GM19463 (cell line): ENCODE measurements at regions not wholly inside any gene's neighbourhood (a gene's known extent, or its start where the extent isn't known, plus 50 kb on each side); places are given as distances from the start of the nearest gene placed in this dataset.
A peak's percentile ranks its signal among the peaks of the same experiment; 100 is the strongest.

Experiments used
- ATAC-seq: cut with Tn5 transposase; IDR thresholded peaks from one replicate; pipeline ENCODE4 v1.9.1; 2021; ENCODE audit warnings: mild to moderate bottlenecking, moderate library complexity; ENCODE audit not compliant: unreplicated experiment

- ATAC-seq = no peak
Observed at GRCh38 chr2:224325941-224326340, 76.0 kb downstream of the FAM124B start.

GRCh38 chr2:224324604-224325003, 77.3 kb downstream of the FAM124B start:
- no peak for ATAC-seq

- no peak for ATAC-seq
Observed at GRCh38 chr2:224320660-224321059, 81.2 kb downstream of the FAM124B start.

GRCh38 chr2:224319750-224320149, 82.2 kb downstream of the FAM124B start:
- ATAC-seq = no peak

GRCh38 chr2:224312741-224313140, 89.2 kb downstream of the FAM124B start:
- no peak for ATAC-seq

- no peak for ATAC-seq
Observed at GRCh38 chr2:224310943-224311625, 90.8 kb downstream of the FAM124B start.

GRCh38 chr2:224309176-224309575, 92.7 kb downstream of the FAM124B start:
- no peak for ATAC-seq

GRCh38 chr2:224308272-224308911, 93.5 kb downstream of the FAM124B start:
- ATAC-seq = peak; percentile 92

GRCh38 chr2:224302952-224303351, 99.0 kb downstream of the FAM124B start:
- no peak for ATAC-seq

- ATAC-seq = no peak
Observed at GRCh38 chr2:224293976-224294375, 107.9 kb downstream of the FAM124B start.

- no peak for ATAC-seq
Observed at GRCh38 chr2:224287531-224287930, 114.4 kb downstream of the FAM124B start.

GRCh38 chr2:224286923-224287322, 115.0 kb downstream of the FAM124B start:
- ATAC-seq = no peak

- ATAC-seq = no peak
Observed at GRCh38 chr2:224284134-224284946, 117.6 kb downstream of the FAM124B start.

- no peak for ATAC-seq
Observed at GRCh38 chr2:224283466-224283965, 118.4 kb downstream of the FAM124B start.

- ATAC-seq = no peak
Observed at GRCh38 chr2:224281374-224281773, 120.5 kb downstream of the FAM124B start.

- no peak for ATAC-seq
Observed at GRCh38 chr2:224278531-224278930, 123.4 kb downstream of the FAM124B start.

- no peak for ATAC-seq
Observed at GRCh38 chr2:224276251-224276650, 125.7 kb downstream of the FAM124B start.

- no peak for ATAC-seq
Observed at GRCh38 chr2:224272237-224272910, 129.5 kb downstream of the FAM124B start.

GRCh38 chr2:224271617-224272236, 130.2 kb downstream of the FAM124B start:
- no peak for ATAC-seq

- no peak for ATAC-seq
Observed at GRCh38 chr2:224268441-224268840, 133.5 kb downstream of the FAM124B start.

- no peak for ATAC-seq
Observed at GRCh38 chr2:224264259-224264658, 137.6 kb downstream of the FAM124B start.
